ENCODE measurements at regions not wholly inside any gene's neighbourhood (a gene's known extent, or its start where the extent isn't known, plus 50 kb on each side); places are given as distances from the start of the nearest gene placed in this dataset.

DNA sequence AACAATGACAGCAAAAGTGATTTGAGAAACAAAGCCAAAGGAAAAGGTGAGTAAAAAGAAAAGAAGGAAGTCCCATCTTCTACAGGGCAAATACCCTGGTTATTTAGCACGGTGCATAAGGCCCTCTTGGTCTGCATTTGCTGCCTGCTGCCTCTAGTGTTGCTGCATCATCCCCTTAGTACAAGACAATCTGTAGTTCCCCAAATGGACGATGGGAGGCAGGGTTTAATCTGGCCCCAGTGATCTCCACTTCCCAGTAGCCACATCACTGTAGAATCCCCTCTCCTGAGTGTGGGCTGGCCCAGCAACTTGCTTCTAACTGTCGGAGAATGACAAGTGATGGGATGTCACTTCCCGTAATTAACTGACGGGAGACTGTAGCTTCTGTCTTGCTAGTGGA lies 85.1 kb downstream of the CTAGE1 start:
- no peak for DNase-seq (ENCODE audit: low read depth in 4 of 4, low spot score in 3 of 4)

DNA sequence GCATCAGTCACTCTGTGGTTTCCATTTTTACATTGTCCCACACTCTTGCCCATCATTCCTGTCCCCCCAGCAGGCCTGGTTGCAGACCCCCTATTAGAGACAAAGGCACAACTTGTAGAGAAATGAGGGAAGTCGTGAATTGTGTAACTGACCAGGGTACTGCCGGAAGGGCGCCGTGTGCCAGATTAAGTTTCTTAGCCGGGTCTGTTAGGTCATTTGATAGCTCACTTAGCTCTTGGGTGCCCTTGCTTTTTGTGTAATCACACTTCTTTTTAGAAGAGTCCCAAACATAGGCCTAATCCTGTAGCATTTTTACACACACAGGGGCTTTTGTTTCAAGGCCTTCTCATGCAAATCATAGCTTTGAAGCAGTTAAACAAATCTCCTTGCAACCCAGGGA lies 87.2 kb downstream of the CTAGE1 start:
- no peak for DNase-seq (ENCODE audit: low read depth in 4 of 4, low spot score in 3 of 4)

DNA sequence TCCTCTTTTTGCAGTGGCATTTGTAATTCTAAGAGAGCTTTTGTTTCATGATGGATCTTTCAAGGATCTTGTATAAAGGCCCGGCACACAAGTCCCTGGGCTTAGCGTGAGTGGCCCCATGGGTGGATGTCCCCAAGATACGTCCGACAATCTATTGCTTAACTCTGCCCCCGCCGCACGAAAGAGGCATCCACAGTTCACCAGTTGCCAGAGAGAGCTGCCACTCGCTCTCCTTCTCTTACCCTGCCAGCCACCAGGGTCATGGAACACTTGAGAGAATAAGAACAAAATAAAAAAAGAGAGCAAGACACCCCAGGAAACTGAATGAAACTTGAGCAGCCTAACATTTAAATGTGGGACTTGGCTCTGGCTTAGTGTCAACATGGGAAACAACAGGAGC lies 92.3 kb downstream of the CTAGE1 start:
- no peak for DNase-seq (ENCODE audit: low read depth in 4 of 4, low spot score in 3 of 4)

DNA sequence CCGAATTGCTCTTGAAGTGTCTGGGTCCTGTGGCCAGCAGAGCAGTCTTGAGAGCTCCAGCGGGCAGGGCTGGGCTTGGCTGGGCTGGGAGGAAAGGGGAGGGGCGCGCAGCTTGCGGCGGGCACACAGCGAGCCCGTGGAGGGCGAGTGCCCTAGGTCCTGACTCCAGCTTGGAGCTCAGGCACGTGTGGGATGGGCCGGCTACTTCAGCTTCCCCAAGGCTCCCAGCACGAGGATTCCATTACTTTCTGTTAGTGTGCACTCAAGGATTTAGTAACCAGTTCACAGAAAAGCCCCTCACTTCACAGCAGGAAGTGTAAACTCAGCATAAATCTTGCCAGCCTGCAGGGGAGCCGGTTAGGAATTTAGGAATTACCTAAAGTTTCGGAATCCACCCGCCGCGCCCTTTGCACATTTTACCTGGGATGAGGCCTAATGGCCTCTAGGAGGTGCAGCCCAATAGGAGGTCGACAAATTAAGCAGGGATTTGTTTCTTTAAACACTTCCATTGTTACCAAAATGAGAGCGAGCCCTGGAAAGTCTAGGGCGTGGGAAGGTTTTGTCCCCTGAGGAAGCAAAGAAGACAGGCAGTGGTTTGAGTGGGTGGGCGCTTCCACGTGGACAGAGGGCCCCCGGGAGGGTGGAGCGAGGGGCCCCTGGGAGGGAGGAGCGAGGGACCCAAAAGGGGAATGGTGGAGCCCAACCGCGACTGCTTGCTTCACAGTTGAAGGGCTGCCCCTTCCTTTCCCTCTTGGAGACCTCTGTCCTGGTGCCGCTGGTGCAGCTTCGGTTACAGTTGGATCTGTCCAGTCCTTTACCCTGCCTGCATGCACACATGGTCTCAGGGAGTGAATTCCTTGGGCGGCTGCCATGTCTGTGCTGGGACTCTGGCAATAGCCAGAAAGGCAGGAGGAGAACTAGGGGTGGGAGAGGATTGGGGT lies 93.3 kb downstream of the CTAGE1 start:
- DNase-seq (ENCODE audit: low read depth in 4 of 4, low spot score in 3 of 4): no peak

DNA sequence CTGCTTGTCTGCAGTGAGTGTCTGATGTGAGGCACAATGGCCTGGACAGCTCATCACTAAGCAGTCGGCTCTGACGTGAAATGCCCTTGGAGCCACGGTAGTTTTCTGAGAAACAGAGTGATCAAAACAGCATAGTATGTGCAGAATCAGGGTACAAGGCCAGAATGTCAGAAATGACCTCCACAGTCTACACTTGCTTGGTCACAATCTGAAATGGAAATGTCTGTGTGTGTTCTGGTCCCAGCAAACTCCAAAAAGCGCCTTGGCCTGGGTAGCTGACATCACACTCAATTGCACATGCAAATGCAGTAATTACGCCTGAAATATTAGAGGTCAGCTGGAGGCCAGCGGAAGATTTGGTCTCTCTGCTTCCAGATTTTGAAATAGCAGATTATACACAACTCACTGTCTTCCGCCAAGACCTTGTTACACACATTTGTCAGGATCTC lies 95.4 kb downstream of the CTAGE1 start:
- no peak for DNase-seq (ENCODE audit: low read depth in 4 of 4, low spot score in 3 of 4)

DNA sequence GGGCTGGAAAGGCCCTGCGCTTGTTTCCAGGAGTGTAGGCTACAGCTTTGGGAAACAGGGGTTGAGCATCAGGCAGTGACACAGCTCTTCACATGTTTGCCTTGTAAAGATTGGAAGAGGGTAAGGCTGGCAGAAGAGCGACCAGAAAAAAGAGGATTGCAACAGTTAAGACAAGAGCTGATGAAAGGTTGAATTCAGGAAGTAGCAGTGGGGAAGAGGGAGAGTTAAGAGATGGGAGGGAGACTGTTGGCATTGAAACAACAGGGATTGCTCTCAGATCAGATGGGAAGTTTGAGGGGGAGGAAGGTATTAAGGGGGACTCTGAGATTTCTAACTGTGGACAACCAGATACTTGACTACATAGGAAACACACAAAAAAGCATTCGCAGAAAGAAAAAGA lies 96.9 kb downstream of the CTAGE1 start:
- DNase-seq (ENCODE audit: low read depth in 4 of 4, low spot score in 3 of 4): no peak

DNA sequence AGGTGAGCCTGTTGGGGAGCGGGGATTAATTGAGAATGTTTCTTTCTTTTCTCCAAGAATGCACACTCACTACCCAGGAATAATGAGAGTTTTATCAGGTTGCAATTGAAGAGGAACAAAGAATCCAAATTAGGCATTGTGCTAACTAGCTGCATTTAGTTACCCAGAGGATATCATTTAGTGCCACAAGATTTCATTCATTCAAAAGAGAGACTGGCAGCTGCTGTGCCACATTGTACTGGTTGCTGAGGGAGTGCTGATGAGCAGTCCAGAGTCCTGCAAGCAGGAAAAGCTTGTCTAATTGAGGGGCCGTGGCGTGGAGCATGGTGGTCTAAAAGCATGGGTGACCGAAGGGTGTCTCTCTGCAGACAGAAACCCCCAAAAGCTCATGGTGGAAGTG lies 97.6 kb downstream of the CTAGE1 start:
- no peak for DNase-seq (ENCODE audit: low read depth in 4 of 4, low spot score in 3 of 4)

DNA sequence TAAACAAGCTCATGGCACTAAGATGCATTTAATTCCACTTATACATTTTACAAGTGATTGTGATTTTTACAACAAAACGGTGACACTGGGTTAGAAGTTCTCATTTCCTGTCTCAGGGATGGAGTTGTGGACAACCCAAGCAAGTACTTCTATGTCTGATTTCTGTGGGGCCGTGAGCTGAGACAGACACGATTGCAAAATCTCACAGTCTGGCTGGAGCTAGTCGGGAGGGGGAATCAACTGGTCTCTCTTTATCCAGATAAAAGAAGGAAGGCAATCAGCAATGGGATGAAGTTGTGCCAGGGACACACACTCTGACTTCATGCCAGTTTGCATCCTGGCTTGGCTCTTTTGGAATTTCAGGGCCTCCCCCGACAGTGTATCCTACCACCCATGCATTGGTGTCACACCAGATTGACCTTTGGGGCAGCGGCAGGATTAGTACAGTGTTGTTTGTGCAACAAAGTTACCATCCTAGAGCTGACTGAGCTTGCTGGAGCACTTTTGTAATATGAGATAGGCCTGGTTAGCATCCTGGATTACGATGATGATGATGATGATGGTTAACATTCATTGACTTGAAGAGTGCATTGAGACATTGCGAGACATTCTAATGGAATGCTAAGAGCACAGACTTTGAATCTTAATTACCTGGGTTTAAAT lies 98.8 kb downstream of the CTAGE1 start:
- no peak for DNase-seq (ENCODE audit: low read depth in 4 of 4, low spot score in 3 of 4)

DNA sequence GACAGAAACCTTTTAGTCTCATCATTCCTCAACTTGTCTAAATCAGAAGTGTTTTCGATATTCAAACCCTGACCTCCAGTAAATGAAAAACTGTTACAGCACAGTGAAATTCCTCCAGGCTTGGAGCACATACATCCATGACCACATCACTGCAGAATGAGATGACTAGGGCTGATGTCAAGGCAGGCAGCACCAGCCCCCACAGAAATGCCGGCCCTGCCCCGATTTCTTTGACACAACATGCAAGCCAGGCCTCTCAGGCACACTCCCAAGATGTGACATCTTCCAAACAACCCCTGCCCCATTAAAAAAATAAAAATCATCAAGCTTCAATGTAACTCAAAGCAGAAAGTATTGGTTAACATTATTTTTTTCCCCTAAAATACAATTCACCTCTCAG lies 103.3 kb downstream of the CTAGE1 start:
- DNase-seq (ENCODE audit: low read depth in 4 of 4, low spot score in 3 of 4): no peak

DNA sequence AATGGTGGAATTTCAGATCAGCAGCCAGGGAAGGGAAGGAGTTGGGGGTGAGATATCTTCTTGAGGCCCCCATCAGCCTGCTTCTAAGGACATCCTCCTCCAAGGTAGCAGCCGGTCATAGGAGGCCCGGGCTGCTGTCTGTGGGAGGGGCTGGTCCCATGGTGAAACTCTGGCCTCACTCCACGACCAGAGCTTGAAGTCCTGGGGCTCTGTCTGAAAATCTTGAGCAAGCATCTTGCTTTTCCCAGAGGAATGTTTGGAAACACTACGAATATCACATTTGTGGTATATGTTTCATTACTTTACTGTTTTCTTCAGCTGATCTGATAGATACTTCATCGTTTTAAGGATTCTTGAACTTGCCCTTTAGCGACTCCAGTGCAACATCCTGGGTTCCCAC lies 103.7 kb downstream of the CTAGE1 start:
- DNase-seq (ENCODE audit: low read depth in 4 of 4, low spot score in 3 of 4): no peak

DNA sequence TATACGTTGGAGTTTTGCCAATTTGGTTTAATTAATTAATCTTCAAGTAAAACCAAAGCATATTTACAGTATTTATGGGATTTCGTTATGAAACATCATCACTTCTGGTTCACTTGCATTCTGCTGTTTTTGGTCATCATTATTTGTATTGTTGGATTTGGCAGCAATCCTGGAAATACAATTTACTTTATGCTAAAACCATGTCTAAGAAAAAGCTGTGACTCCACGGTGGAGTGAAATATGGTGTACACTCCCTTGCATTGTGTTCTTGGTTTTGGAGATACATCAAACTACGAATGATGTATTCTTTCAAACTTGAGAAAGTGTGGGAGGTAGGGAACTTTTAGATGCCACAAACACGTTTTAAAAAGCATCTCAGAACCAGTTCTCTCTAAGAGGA lies 106.4 kb downstream of the CTAGE1 start:
- DNase-seq (ENCODE audit: low read depth in 4 of 4, low spot score in 3 of 4): no peak

DNA sequence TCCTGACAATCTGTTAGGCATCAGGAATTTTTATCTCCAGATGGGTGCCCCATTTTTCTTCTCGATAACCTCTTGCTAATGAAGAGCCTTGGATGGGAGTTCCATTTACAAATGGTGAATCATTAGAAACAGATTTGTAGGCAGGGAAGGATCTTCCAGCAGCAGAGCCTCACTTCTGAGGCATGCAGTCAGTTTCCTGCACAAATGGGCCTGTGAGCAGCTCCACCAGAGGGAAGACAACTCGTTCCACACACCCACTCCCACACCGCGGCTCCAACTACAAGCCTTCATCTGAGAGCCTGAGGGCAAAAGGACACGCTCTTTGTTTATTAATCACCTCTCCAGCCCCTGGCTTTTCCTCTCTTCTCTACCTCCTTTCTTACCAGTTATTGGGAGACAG lies 108.5 kb downstream of the CTAGE1 start:
- DNase-seq (ENCODE audit: low read depth in 4 of 4, low spot score in 3 of 4): no peak

DNA sequence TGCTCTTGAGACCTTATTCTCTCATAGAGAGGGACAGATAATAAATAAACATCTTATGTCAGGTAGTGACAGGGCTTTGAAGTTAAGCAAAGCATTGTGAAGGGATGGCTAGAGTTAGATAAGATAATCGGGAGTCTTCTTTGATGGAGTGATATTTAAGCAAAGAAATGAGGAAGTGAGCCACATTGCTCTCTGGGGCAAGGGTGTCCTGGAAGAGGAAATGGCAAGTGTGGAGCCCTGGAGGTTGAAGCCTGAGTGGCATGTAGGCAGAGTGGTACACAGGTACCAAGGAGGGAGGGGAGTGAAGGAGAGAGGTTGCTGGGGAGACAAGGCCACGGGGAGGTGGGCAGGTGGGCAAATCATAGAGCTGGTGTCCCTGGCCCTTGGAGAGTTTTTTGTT lies 110.2 kb downstream of the CTAGE1 start:
- DNase-seq (ENCODE audit: low read depth in 4 of 4, low spot score in 3 of 4): no peak

DNA sequence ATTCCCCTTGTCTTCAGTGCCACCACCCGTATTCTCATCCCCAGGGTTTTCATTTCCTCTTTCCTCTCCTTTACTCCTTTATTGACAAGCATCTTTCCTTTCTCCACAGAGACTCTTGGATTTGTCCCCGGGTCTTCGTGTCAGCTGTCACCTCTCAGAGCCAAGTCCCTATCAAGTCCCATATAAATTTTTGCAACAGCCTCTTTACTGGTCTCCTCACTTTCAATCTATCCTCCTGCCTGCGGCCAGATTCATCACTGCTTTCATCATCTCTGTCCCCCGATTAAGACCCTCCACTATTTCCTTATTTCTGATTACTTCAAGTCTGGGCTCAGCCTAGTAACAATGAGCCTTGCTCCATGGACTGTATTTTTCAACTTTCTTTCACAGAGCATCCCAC lies 113.8 kb downstream of the CTAGE1 start:
- no peak for DNase-seq (ENCODE audit: low read depth in 4 of 4, low spot score in 3 of 4)

DNA sequence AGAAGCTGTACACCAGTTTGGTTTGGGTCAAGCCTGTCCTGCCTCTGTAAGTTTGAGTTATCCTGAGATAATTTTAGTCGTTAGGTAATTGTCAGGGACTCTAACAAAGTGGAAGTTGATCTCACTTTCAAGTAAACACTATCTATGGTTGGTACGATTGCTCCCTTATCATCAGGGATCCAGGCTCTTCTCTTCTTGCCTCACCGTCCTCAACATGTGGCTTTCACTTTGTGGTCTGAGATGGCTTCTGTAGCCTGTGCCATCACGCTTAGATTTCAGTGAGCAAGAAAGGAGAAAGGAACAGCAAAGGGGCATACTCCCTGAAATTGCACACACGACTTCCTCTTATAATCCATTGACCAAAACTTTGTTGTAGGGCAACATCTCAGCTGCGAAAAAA lies 115.6 kb downstream of the CTAGE1 start:
- no peak for DNase-seq (ENCODE audit: low read depth in 4 of 4, low spot score in 3 of 4)

DNA sequence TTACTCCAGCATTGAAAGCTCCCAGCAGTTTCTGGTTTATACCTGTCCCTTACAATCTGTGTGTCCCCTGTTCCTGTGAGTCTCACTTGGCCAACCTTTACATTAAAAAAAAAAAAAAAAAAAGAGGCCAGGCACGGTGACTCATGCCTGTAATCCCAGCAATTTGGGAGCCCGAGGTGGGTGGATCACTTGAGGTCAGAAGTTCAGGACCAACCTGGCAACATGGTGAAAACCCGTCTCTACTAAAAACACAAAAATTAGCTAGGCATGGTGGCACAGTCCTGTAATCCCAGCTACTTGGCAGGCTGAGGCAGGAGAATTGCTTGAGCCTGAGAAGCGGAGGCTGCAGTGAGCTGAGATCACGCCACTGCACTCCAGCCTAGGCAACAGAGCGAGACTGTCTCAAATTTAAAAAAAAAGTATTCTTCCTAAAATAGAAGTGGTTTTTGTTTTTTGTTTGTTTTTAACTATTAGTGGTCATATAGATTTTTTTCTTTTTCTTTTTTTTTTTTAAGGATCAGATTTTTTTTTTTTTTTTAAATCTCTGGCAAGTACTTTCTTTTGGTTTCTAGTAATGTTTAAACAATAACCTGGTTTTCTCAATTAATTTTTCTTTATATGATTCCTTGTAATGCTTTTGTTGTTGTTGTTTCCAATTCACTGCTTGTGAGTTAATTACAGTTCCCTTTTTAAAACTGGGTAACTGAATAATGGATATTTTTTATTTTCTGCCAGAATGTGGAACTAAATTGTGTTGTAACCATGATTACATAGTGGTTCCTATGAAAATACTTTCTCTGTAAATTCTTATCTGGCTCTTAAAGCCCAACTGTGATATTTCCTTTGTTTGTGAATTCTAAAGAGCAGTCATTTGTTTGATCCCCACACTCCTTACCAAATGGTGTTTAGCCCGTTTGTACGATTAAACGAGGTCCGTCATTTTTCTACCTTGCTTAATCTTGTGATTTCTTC lies 116.8 kb downstream of the CTAGE1 start:
- no peak for DNase-seq (ENCODE audit: low read depth in 4 of 4, low spot score in 3 of 4)

DNA sequence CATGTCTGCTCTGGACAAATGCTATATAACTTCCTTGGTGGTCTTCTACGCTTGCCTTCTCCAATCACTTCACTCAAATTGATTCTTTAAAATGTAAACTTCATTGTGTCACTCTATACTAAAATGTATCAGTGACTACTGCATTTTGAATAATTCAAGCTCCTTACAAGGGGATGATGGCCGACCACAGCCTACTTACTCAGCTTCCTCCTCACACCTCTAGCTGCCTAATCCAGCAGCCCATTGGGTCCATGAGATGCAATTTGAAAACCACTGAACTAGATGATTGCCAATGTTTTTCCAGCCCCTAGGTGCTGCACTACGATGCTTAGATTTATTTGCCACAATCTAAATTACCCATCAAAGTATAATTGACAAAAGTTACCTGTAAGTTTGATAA lies 120.7 kb downstream of the CTAGE1 start:
- DNase-seq (ENCODE audit: low read depth in 4 of 4, low spot score in 3 of 4): no peak

DNA sequence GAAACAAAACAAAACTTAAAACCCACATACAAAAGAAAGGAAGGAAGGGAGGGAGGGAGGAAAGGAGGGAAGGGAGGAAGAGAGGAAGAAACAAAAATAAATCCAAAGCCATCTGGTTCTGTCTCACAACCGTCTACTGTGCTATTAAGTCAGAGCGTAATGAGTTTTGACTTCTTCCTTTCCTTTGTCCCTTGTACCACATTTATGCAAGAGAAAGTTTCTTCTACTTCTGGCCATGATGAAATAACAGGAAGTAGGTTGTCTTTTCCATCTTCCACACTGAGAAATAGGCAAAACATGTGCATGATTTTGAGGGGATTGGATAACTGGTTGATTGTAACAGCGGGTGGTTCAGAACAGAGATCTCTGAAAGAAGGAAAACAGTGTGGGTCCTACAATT lies 121.4 kb downstream of the CTAGE1 start:
- no peak for DNase-seq (ENCODE audit: low read depth in 4 of 4, low spot score in 3 of 4)

DNA sequence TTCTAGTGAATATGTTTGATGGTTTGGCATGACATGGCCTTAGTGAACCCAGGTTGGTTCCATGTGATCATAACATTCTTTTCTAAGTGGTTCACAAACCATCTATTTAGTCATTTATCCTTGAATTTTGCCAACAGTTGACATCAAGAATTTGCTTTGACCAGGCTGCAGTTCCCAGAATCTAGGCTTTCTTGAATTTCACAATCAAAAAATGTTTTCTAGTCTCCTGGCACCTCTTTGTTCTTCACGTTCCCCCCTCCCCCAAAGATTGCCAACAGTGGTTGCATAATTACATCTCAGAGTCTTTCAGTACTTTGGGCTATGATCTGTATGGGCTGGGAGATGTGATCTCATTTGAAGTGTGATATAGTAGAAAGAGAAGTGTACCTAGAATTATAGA lies 124.0 kb downstream of the GATA6 start:
- no peak for DNase-seq (ENCODE audit: low read depth in 4 of 4, low spot score in 3 of 4)

DNA sequence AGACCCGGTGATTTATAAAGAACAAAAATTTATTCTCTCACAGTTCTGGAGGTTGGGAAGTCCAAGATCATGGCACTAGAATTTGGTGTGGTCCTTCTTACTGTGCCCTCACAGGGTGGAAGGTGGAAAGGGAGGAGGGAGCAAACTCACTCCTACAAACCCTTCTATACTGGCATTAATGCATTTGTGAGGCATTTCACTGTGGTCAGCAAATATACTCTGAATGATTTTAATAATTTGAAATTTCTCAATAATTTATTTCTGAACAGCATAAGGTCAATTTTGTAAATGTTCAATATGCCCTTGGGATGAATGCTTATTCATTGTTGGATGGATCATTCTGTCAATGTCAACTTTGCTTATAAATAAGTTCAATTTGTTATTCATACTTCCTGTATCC lies 120.6 kb downstream of the GATA6 start:
- no peak for DNase-seq (ENCODE audit: low read depth in 4 of 4, low spot score in 3 of 4)

DNA sequence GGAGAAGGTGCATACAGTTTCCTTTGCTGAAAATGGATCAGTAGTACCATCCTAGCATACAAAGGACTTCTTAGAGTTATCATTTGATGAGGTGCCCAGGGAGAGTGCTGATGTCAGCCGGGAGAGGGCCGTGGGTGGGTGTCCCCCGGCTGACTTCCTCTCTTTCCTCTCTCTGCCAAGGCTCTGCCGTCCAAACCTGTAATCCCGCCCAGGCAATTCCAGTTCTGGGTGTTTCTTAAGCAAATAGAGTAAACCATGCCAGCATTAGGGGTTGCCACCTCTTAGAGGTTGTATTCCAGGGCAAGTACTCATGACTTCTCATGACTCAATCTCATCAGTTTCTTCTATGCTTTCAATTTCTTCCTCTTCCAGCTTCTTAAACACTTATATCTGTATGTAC lies 117.2 kb downstream of the GATA6 start:
- no peak for DNase-seq (ENCODE audit: low read depth in 4 of 4, low spot score in 3 of 4)

Measured in right renal pelvis (tissue), 4 donors.